Effector memory CD4-positive, alpha-beta T cell (primary cell): ENCODE measurements at regions not wholly inside any gene's neighbourhood (a gene's known extent, or its start where the extent isn't known, plus 50 kb on each side); places are given as distances from the start of the nearest gene placed in this dataset.
"Not testable (repeated sequence)": the region's sequence is repeated elsewhere in the genome, so short reads cannot be mapped to it uniquely, and the experiment has no call there.

Experiments
- DNase-seq, 3 donors: peaks; one replicate each; pipeline ENCODE4 v3.0.0-alpha.2; 2020
- H3K27ac ChIP-seq: 2 replicates; pipeline ENCODE4 v1.7.0; 2013; ENCODE audit warnings: mild to moderate bottlenecking, low read length, moderate library complexity; ENCODE audit not compliant: insufficient read depth, poor library complexity, severe bottlenecking
- H3K27me3 ChIP-seq: replicated peaks from 2 replicates; pipeline ENCODE4 v1.7.0; 2013; ENCODE audit warnings: mild to moderate bottlenecking, low read length; ENCODE audit not compliant: insufficient read depth, control insufficient read depth, poor library complexity, severe bottlenecking
- H3K36me3 ChIP-seq: 2 replicates; pipeline ENCODE4 v1.7.0; 2013; ENCODE audit warnings: mild to moderate bottlenecking, low read length, moderate library complexity; ENCODE audit not compliant: control insufficient read depth, insufficient read depth
- H3K4me1 ChIP-seq: 2 replicates; pipeline ENCODE4 v1.7.0; 2013; ENCODE audit warnings: low read length, mild to moderate bottlenecking; ENCODE audit not compliant: control insufficient read depth, insufficient read depth, poor library complexity, severe bottlenecking
- H3K4me3 ChIP-seq: 2 replicates; pipeline ENCODE4 v1.7.0; 2013; ENCODE audit warnings: low read length, low read depth, mild to moderate bottlenecking; ENCODE audit not compliant: insufficient read depth, poor library complexity, severe bottlenecking
- H3K9me3 ChIP-seq: 2 replicates; pipeline ENCODE4 v1.7.0; 2013; ENCODE audit warnings: mild to moderate bottlenecking, low read length, moderate library complexity; ENCODE audit not compliant: control insufficient read depth

DNA sequence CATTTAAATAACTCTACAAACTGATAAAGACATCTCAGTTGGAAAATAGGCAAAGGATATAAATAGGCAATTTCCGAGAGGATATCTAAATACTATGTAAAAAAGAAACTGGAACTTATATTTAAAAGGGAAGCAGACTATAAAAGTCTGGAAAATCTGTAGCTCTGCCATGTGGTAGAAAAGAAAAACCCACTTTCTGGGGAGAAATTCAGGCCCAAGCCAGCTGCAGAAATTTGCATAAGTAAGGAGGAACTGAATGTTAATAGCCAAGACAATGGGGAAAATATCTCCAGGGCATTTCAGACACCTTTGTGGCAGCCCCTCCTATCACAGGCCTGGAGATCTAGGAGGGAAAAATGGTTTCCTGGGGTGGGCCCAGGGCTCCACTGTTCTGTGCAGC lies 97.8 kb upstream of the ZBED5 start:
- H3K4me1 ChIP-seq = no peaks in the 10 kb centered on the region

GRCh38 chr11:10954184-10954583 lies 96.3 kb upstream of the ZBED5 start:
- Histone ChIP-seq H3K4me1 (no peaks in the 10 kb centered on the region), H3K27ac (no peak overlapping the region), H3K27me3 (peaks cover 7% of the 10 kb centered on the region), H3K4me3 (no peak overlapping the region), H3K36me3 (no peaks in the 10 kb centered on the region), H3K9me3 (no peaks in the 10 kb centered on the region)
- DNase-seq = no peak

More for the DNA sequence above, 97.8 kb upstream of the ZBED5 start:
- no peak overlapping the region for H3K4me3 ChIP-seq
- DNase-seq = no peak
- H3K36me3 ChIP-seq = no peaks in the 10 kb centered on the region
- H3K27me3 ChIP-seq = peaks cover 7% of the 10 kb centered on the region
- H3K9me3 ChIP-seq = no peaks in the 10 kb centered on the region
- H3K27ac ChIP-seq = no peak overlapping the region

GRCh38 chr11:10952872-10953271 lies 95.0 kb upstream of the ZBED5 start:
- no peaks in the 10 kb centered on the region for H3K4me1 ChIP-seq
- no peak overlapping the region for H3K27ac ChIP-seq
- no peak for DNase-seq
- no peaks in the 10 kb centered on the region for H3K36me3 ChIP-seq
- H3K4me3 ChIP-seq = no peak overlapping the region
- H3K9me3 ChIP-seq = no peaks in the 10 kb centered on the region
- peaks cover 7% of the 10 kb centered on the region for H3K27me3 ChIP-seq

GRCh38 chr11:10947935-10948334 lies 90.1 kb upstream of the ZBED5 start:
- H3K4me3 ChIP-seq, H3K36me3 ChIP-seq, H3K4me1 ChIP-seq, DNase-seq, H3K27ac ChIP-seq, H3K27me3 ChIP-seq, H3K9me3 ChIP-seq: not testable (repeated sequence)

GRCh38 chr11:10946072-10946471 lies 88.2 kb upstream of the ZBED5 start:
- no peaks in the 10 kb centered on the region for H3K36me3 ChIP-seq
- H3K4me3 ChIP-seq = no peak overlapping the region
- no peaks in the 10 kb centered on the region for H3K4me1 ChIP-seq
- H3K27me3 ChIP-seq = no peaks in the 10 kb centered on the region
- no peak overlapping the region for H3K27ac ChIP-seq
- no peaks in the 10 kb centered on the region for H3K9me3 ChIP-seq
- no peak for DNase-seq

DNA sequence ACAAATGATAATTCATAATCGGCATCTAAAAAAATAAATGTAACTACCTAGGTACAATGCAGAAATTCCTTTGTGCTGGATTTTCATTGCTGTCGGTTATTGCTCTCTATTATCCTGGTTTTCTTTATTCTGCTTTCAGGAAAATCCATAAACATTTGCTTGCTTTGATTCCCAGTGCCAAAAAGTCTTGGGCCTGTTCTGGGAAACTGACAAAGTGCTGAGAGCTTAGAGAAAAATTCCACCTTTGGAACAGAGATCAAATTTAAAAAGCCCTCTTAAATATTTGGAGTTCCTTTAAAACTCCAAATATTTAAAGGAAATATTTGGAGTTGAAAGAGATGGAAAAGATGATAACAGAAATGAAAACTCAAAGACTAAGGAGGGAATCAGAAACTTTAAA lies 87.3 kb upstream of the ZBED5 start:
- Histone ChIP-seq H3K36me3 (no peaks in the 10 kb centered on the region), H3K4me3 (no peak overlapping the region), H3K27ac (no peak overlapping the region), H3K4me1 (no peaks in the 10 kb centered on the region), H3K27me3 (no peaks in the 10 kb centered on the region), H3K9me3 (no peaks in the 10 kb centered on the region)
- no peak for DNase-seq

DNA sequence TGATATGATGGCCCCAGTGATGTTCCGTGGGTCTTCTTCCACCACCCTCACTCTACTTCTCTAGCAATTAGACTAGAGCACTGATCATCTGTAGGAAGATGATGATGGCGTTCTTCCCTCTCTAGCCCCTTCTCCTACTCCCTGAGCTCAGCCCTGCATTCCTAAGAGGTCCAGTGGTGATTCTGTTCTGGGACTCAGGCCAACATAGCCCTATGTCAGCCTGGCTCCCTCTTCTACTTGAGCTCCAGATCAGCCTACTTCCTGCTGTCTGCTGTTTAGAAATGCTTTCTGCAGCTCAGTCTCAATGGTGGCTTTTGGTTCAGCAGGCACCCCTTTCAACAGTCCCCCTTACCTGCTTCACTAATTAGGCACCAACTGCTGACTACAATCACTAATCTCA lies 86.1 kb upstream of the ZBED5 start:
- no peaks in the 10 kb centered on the region for H3K4me1 ChIP-seq
- H3K27me3 ChIP-seq = no peaks in the 10 kb centered on the region
- no peak overlapping the region for H3K27ac ChIP-seq
- H3K9me3 ChIP-seq = no peaks in the 10 kb centered on the region
- DNase-seq = no peak
- H3K4me3 ChIP-seq = no peak overlapping the region
- H3K36me3 ChIP-seq = no peaks in the 10 kb centered on the region

DNA sequence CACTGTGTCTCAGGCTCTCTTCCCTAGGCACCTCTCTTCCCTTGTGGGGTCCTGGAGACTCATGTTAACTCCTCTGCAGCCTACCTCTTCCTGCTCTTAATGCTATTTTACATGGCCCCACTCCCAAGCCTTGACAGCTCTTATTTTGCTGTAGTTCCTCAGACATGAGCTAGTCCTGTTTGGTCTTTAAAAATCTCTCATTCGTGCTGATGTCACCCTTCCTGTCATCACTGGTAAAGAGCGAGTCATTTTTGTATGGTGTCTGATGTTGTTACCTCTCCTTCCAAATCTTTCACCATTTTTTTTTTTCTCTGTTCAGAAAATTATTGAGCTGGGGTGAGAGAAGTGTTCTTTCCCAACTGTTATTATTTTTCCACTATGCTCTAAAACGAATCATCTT lies 84.8 kb upstream of the ZBED5 start:
- H3K27me3 ChIP-seq = no peaks in the 10 kb centered on the region
- H3K9me3 ChIP-seq = no peaks in the 10 kb centered on the region
- no peaks in the 10 kb centered on the region for H3K36me3 ChIP-seq
- no peak overlapping the region for H3K4me3 ChIP-seq
- no peaks in the 10 kb centered on the region for H3K4me1 ChIP-seq
- H3K27ac ChIP-seq = no peak overlapping the region
- DNase-seq = no peak

DNA sequence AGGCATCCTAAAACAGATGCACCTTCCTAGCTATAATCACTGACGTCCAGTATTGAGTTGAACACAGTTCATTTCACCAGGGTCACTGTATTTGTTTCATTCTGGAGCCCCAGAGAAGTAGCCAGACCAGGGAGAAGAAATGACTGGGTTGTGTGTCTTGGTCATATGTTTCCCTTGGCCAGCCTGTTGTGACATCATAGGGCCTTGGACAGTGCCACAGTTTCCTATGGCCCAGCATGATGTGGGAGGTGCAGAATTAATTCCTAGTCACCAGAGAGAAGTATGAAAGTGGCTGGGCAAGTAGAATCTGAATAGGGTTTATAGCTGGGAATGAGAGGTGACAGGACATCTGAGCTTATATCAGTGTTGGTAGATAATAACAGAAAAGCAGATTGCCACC lies 84.0 kb upstream of the ZBED5 start:
- Histone ChIP-seq H3K9me3 (no peaks in the 10 kb centered on the region), H3K27ac (no peak overlapping the region), H3K27me3 (no peaks in the 10 kb centered on the region), H3K4me3 (no peak overlapping the region), H3K36me3 (no peaks in the 10 kb centered on the region), H3K4me1 (no peaks in the 10 kb centered on the region)
- no peak for DNase-seq

GRCh38 chr11:10941414-10941813 lies 83.6 kb upstream of the ZBED5 start:
- Histone ChIP-seq H3K27ac (no peak overlapping the region), H3K4me3 (no peak overlapping the region), H3K9me3 (no peaks in the 10 kb centered on the region), H3K4me1 (no peaks in the 10 kb centered on the region), H3K27me3 (no peaks in the 10 kb centered on the region), H3K36me3 (no peaks in the 10 kb centered on the region)
- no peak for DNase-seq
